MM.1S (cell line): ENCODE measurements at regions not wholly inside any gene's neighbourhood (a gene's known extent, or its start where the extent isn't known, plus 50 kb on each side); places are given as distances from the start of the nearest gene placed in this dataset.

ENCODE experiments used
- CTCF ChIP-seq: fragments of 300-600 bp; sonication (generic); IDR thresholded peaks from 2 replicates; pipeline ENCODE4 v1.5.1; 2016; ENCODE audit warnings: antibody characterized with exemption, low read length, mixed read lengths
- EZH2 ChIP-seq: fragments of 300-600 bp; sonication (generic); optimal IDR thresholded peaks from 2 replicates; pipeline ENCODE3; 2017; ENCODE audit warnings: low read depth, mild to moderate bottlenecking, antibody characterized with exemption, low read length, mixed read lengths

DNA sequence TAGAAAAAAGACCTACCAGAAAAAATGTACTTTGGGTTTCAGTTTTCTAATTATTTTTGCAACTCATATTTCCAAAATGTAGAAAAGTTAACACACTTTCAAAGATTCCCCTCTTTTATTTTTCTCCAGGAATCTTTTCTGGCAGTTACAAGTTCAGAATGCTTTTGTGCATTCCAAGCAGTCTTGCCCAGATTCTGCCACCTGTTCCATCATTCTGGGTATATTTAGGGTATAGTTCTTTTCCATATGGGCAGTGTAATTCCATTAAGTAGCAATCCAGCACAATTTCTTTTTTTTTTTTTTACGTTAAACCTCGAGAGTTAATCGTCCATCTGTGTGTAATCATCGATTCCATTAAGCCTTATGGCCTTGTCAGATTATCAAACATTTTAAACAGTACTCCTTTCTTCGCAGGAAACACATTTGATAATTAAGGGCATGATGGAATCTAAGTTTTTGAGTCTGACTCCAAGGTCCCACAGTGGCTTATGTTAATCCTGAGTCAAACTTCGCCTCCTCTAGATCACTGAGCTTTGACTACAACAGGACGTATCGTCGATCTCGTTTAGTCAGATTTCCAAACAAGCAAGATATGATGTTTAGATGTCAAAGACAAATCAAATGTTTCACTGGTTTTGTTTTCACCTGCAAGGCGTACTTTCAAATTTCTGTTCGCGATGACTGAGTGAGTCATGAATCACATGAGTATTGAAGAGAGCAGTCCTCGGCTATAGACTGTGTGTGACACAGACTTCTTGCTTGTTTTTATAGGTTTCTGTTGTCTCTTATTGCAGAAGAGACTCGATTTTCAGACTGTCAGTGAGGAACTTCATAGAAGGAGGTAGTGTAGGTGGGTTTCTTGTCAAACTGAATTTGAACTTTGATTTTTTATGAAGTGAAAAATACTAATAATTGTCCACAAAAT lies 118.9 kb upstream of the GK2 start:
- TF ChIP-seq CTCF, result no peak
- TF ChIP-seq EZH2, result no peak
